ENCODE measurements at regions not wholly inside any gene's neighbourhood (a gene's known extent, or its start where the extent isn't known, plus 50 kb on each side); places are given as distances from the start of the nearest gene placed in this dataset.

- intact Hi-C loops (cut with micrococcal nuclease), result no loop called here
- DNase-seq (ENCODE audit: low read depth, low spot score) (no peak), ATAC-seq (no peak)
- no peak overlapping the region for H3K4me3 ChIP-seq (replicated peaks in 1 of 2; ENCODE audit: low read depth in 1 of 2, low read length in 2 of 2)
- no peaks in the 10 kb centered on the region for H3K36me3 ChIP-seq (ENCODE audit: control insufficient read depth in 1 of 2, insufficient read depth in 2 of 2, low read length in 2 of 2)
- TF ChIP-seq, protein P1, sequence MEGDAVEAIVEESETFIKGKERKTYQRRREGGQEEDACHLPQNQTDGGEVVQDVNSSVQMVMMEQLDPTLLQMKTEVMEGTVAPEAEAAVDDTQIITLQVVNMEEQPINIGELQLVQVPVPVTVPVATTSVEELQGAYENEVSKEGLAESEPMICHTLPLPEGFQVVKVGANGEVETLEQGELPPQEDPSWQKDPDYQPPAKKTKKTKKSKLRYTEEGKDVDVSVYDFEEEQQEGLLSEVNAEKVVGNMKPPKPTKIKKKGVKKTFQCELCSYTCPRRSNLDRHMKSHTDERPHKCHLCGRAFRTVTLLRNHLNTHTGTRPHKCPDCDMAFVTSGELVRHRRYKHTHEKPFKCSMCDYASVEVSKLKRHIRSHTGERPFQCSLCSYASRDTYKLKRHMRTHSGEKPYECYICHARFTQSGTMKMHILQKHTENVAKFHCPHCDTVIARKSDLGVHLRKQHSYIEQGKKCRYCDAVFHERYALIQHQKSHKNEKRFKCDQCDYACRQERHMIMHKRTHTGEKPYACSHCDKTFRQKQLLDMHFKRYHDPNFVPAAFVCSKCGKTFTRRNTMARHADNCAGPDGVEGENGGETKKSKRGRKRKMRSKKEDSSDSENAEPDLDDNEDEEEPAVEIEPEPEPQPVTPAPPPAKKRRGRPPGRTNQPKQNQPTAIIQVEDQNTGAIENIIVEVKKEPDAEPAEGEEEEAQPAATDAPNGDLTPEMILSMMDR (IDR thresholded peaks at IDR 0.05 in 2 of 3, conservative IDR thresholded peaks at IDR 0.05 in 1 of 3; ENCODE audit: borderline replicate concordance in 1 of 3, insufficient read depth in 1 of 3, low read depth in 2 of 3, low read length in 2 of 3), result no peak
- TF ChIP-seq SRF (IDR thresholded peaks at IDR 0.05; ENCODE audit: low read depth) (no peak), JUND (IDR thresholded peaks at IDR 0.05) (no peak), EZH2phosphoT487 (IDR thresholded peaks at IDR 0.05; ENCODE audit: borderline replicate concordance) (no peak), CEBPB (IDR thresholded peaks at IDR 0.05; ENCODE audit: low read depth) (no peak), RAD21 (IDR thresholded peaks at IDR 0.05; ENCODE audit: low read depth) (no peak), POLR2AphosphoS5 (IDR thresholded peaks at IDR 0.05; ENCODE audit: low read depth, low read length) (no peak), SIN3A (IDR thresholded peaks at IDR 0.05; ENCODE audit: low read depth) (no peak), ATF3 (IDR thresholded peaks at IDR 0.05) (no peak), SP1 (IDR thresholded peaks at IDR 0.05; ENCODE audit: low read depth) (no peak)
- TF ChIP-seq, protein P2, sequence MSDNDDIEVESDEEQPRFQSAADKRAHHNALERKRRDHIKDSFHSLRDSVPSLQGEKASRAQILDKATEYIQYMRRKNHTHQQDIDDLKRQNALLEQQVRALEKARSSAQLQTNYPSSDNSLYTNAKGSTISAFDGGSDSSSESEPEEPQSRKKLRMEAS (IDR thresholded peaks at IDR 0.05), result no peak
- TF ChIP-seq, protein P3, sequence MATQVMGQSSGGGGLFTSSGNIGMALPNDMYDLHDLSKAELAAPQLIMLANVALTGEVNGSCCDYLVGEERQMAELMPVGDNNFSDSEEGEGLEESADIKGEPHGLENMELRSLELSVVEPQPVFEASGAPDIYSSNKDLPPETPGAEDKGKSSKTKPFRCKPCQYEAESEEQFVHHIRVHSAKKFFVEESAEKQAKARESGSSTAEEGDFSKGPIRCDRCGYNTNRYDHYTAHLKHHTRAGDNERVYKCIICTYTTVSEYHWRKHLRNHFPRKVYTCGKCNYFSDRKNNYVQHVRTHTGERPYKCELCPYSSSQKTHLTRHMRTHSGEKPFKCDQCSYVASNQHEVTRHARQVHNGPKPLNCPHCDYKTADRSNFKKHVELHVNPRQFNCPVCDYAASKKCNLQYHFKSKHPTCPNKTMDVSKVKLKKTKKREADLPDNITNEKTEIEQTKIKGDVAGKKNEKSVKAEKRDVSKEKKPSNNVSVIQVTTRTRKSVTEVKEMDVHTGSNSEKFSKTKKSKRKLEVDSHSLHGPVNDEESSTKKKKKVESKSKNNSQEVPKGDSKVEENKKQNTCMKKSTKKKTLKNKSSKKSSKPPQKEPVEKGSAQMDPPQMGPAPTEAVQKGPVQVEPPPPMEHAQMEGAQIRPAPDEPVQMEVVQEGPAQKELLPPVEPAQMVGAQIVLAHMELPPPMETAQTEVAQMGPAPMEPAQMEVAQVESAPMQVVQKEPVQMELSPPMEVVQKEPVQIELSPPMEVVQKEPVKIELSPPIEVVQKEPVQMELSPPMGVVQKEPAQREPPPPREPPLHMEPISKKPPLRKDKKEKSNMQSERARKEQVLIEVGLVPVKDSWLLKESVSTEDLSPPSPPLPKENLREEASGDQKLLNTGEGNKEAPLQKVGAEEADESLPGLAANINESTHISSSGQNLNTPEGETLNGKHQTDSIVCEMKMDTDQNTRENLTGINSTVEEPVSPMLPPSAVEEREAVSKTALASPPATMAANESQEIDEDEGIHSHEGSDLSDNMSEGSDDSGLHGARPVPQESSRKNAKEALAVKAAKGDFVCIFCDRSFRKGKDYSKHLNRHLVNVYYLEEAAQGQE (IDR thresholded peaks at IDR 0.05; ENCODE audit: low read depth), result no peak
- no peak overlapping the region for H3K9ac ChIP-seq (ENCODE audit: low read length)
- H3K4me2 ChIP-seq (ENCODE audit: low read length), result no peak overlapping the region
- BruUV-seq (replicated peaks), result no TSS peak
- ChIA-PET POLR2A (no interaction called here), CTCF (no interaction called here), RAD21 (ENCODE audit: low non-redundant PET in 1 of 2, low total read pairs in 2 of 2, uncharacterized antibody in 2 of 2, unreplicated experiment in 2 of 2) (no interaction called here)
- H2AFZ ChIP-seq (ENCODE audit: low read depth, low read length, poor library complexity, severe bottlenecking), result no peak overlapping the region
- H3K4me1 ChIP-seq (ENCODE audit: control insufficient read depth in 1 of 2, insufficient read depth in 2 of 2, low read length in 2 of 2), result no peaks in the 10 kb centered on the region
- no peaks in the 10 kb centered on the region for H3K27me3 ChIP-seq (ENCODE audit: insufficient read depth, low read length)
- H3K9me2 ChIP-seq (ENCODE audit: insufficient read depth), result no peaks in the 10 kb centered on the region
- H3K9me3 ChIP-seq (ENCODE audit: control insufficient read depth in 1 of 2, insufficient read depth in 1 of 2, low read depth in 1 of 2, low read length in 2 of 2), result no peaks in the 10 kb centered on the region
- H3K79me2 ChIP-seq (ENCODE audit: insufficient read depth, low read length), result no peaks in the 10 kb centered on the region
- no peaks in the 10 kb centered on the region for H4K20me1 ChIP-seq (ENCODE audit: insufficient read depth)
- H3K27ac ChIP-seq (ENCODE audit: low read depth, low read length), result no peak overlapping the region
These were observed 57.4 kb upstream of the CHST9 start for GRCh38 chr18:27242392-27243047.

Measured in HCT116 (cell line).